GM12875 (cell line): ENCODE measurements at regions not wholly inside any gene's neighbourhood (a gene's known extent, or its start where the extent isn't known, plus 50 kb on each side); places are given as distances from the start of the nearest gene placed in this dataset.
"Not testable (repeated sequence)": the region's sequence is repeated elsewhere in the genome, so short reads cannot be mapped to it uniquely, and the experiment has no call there.

ENCODE experiments used
- H3K4me3 ChIP-seq: one replicate; pipeline ENCODE4 v1.5.1; 2011; ENCODE audit warnings: low read depth, low read length, control low read depth
- CTCF ChIP-seq: IDR thresholded peaks from 2 replicates; pipeline ENCODE4 v1.5.1; 2011; ENCODE audit warnings: low read depth, mild to moderate bottlenecking, control low read depth, inconsistent platforms, low read length, moderate library complexity, borderline replicate concordance; ENCODE audit not compliant: insufficient read depth

- TF ChIP-seq CTCF, result no peak
- no peak overlapping the region for H3K4me3 ChIP-seq
Observed at GRCh38 chr5:40453689-40454088, 226.0 kb upstream of the PTGER4 start.

- no peak overlapping the region for H3K4me3 ChIP-seq
- TF ChIP-seq CTCF, result no peak
Observed at GRCh38 chr5:40452874-40453624, 226.7 kb upstream of the PTGER4 start.

GRCh38 chr5:40447438-40447837 lies 232.3 kb upstream of the PTGER4 start:
- no peak for TF ChIP-seq CTCF
- H3K4me3 ChIP-seq, result no peak overlapping the region

- no peak overlapping the region for H3K4me3 ChIP-seq
- TF ChIP-seq CTCF, result no peak
Observed at GRCh38 chr5:40446910-40447309, 232.8 kb upstream of the PTGER4 start.

GRCh38 chr5:40442346-40442745 lies 237.4 kb upstream of the PTGER4 start:
- no peak for TF ChIP-seq CTCF
- H3K4me3 ChIP-seq, result no peak overlapping the region

GRCh38 chr5:40441733-40442132 lies 238.0 kb upstream of the PTGER4 start:
- TF ChIP-seq CTCF, result no peak
- no peak overlapping the region for H3K4me3 ChIP-seq

GRCh38 chr5:40440746-40441145 lies 239.0 kb upstream of the PTGER4 start:
- no peak for TF ChIP-seq CTCF
- no peak overlapping the region for H3K4me3 ChIP-seq

- not testable (repeated sequence) for H3K4me3 ChIP-seq
Observed at GRCh38 chr5:40439103-40439502, 240.6 kb upstream of the PTGER4 start.

GRCh38 chr5:40438646-40439045 lies 241.1 kb upstream of the PTGER4 start:
- not testable (repeated sequence) for H3K4me3 ChIP-seq
